Panc1 (cell line): ENCODE measurements at regions not wholly inside any gene's neighbourhood (a gene's known extent, or its start where the extent isn't known, plus 50 kb on each side); places are given as distances from the start of the nearest gene placed in this dataset.

Experiments
- ATAC-seq: fragments of 200-7000 bp; cut with Tn5 transposase; 2 replicates; pipeline ENCODE4 v1.9.1; 2020; ENCODE audit warnings: mild to moderate bottlenecking, moderate library complexity
- BruUV-seq: library from RNA; stranded (reverse); fragments of 400-500 nt; replicated peaks from 2 replicates; lab custom pipeline; 2021; lab: Mats Ljungman, UMichigan
- CTCF ChIA-PET: fragments of 300-600 bp; sonication (Branson Sonifier 250); formaldehyde crosslinking; loops from one replicate; lab custom pipeline; 2022; ENCODE audit warnings: antibody characterized with exemption; lab: Charles Lee
- POLR2A ChIA-PET: fragments of 300-600 bp; sonication (Branson Sonifier 250); formaldehyde crosslinking; loops from one replicate; lab custom pipeline; 2022; ENCODE audit warnings: antibody characterized with exemption; lab: Charles Lee
- DNase-seq: peaks from one replicate; pipeline ENCODE4 v3.0.0-alpha.2; 2010; ENCODE audit warnings: low read depth, low spot score
- H3K27ac ChIP-seq: 2 replicates; pipeline ENCODE4 v1.5.1; 2011; ENCODE audit warnings: mild to moderate bottlenecking, low read length, inconsistent platforms
- H3K27me3 ChIP-seq: fragments of 200-500 bp; sonication (Bioruptor generic); 2 replicates; pipeline ENCODE4 v1.6.0; 2014; ENCODE audit warnings: low read length, inconsistent platforms; ENCODE audit not compliant: control insufficient read depth, insufficient read depth
- H3K36me3 ChIP-seq: fragments of 200-500 bp; sonication (Bioruptor generic); 2 replicates; pipeline ENCODE4 v1.5.1; 2014; ENCODE audit warnings: inconsistent platforms, mild to moderate bottlenecking, low read length, moderate library complexity; ENCODE audit not compliant: control insufficient read depth, insufficient read depth
- H3K4me1 ChIP-seq: 2 replicates; pipeline ENCODE4 v1.5.1; 2011; ENCODE audit warnings: inconsistent platforms, mild to moderate bottlenecking, low read length, moderate library complexity; ENCODE audit not compliant: control insufficient read depth, insufficient read depth
- H3K4me3 ChIP-seq, 2 experiments: 2 replicates each; pipeline ENCODE4 v1.5.1; 2011 to 2012; ENCODE audit warnings: low read depth in 2 of 2, low read length in 2 of 2, mild to moderate bottlenecking in 2 of 2, inconsistent platforms in 1 of 2, moderate library complexity in 1 of 2
- H3K9me3 ChIP-seq: fragments of 200-500 bp; sonication (Bioruptor generic); 2 replicates; pipeline ENCODE4 v1.5.1; 2014; ENCODE audit warnings: low read depth, mild to moderate bottlenecking, inconsistent platforms, low read length, moderate library complexity; ENCODE audit not compliant: control insufficient read depth, insufficient read depth
- POLR2AphosphoS5 ChIP-seq: IDR thresholded peaks from 2 replicates; pipeline ENCODE4 v1.6.1; 2012; ENCODE audit warnings: mild to moderate bottlenecking, low read depth, low read length, moderate library complexity
- SIN3A ChIP-seq: IDR thresholded peaks from 2 replicates; pipeline ENCODE4 v1.6.1; 2012; ENCODE audit warnings: low read depth, mild to moderate bottlenecking, low read length, moderate library complexity, borderline replicate concordance; ENCODE audit not compliant: insufficient read depth
- TCF7L2 ChIP-seq: IDR thresholded peaks from 2 replicates; pipeline ENCODE4 v1.6.1; 2011; ENCODE audit warnings: mild to moderate bottlenecking, low read depth, low read length, inconsistent platforms
- in situ Hi-C: cut with HindIII; loops from 2 replicates; pipeline ENCODE4 v1.10.0; 2016; ENCODE audit warnings: low sequenced_read_pairs, low pct_unique_long_range_greater_than_20kb
- intact Hi-C: fragments of 100-400 bp; cut with micrococcal nuclease; formaldehyde crosslinking; loops from one replicate; pipeline ENCODE4 v1.10.0; 2022; ENCODE audit not compliant: unreplicated experiment
- TF ChIP-seq, protein P1 (sequence below): fragments of 450-650 bp; IDR thresholded peaks from 2 replicates; pipeline ENCODE4 v1.5.1; 2017; ENCODE audit warnings: mild to moderate bottlenecking
- TF ChIP-seq, protein P2 (sequence below), 2 experiments: IDR thresholded peaks; 2 replicates each; pipeline ENCODE4 v1.6.1; 2011 to 2012; ENCODE audit warnings: low read depth in 2 of 2, control low read depth in 1 of 2, low read length in 1 of 2, mild to moderate bottlenecking in 1 of 2, moderate library complexity in 1 of 2; ENCODE audit not compliant: insufficient read depth in 1 of 2

DNA sequence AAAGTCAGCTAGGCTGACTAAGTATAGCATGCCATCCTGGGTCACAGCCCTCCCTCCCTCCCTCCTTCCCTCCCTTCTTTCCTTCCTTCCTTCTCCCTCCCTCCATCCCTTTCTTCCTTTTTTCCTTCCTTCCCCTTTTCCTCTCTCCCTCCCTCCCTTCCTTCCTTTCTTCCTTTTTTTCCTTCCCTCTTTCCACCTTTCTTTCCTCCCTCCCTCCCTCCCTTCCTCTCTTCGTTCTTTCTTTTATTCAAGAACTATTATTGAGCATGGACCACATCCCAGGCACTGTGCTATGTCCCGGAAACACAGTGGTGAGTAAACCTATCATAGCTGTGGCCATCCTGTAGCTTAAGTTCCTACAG is 106.2 kb upstream of the BACH2 start:
- intact Hi-C loops (no loop called here), in situ Hi-C loops (no loop called here)
- ChIA-PET POLR2A (no interaction called here), CTCF (interaction anchor here (0.8 kb wide), 1 partner anchor 8 kb away, joined by 3 read pairs; no protein-coding TSS in a partner anchor)
- BruUV-seq = no TSS peak
- no peak for ATAC-seq
- Histone ChIP-seq H3K4me1 (no peaks in the 10 kb centered on the region), H3K27ac (no peak overlapping the region), H3K9me3 (no peaks in the 10 kb centered on the region), H3K36me3 (no peaks in the 10 kb centered on the region), H3K4me3 (no peak overlapping the region), H3K27me3 (no peaks in the 10 kb centered on the region)
- TF ChIP-seq, protein P1, sequence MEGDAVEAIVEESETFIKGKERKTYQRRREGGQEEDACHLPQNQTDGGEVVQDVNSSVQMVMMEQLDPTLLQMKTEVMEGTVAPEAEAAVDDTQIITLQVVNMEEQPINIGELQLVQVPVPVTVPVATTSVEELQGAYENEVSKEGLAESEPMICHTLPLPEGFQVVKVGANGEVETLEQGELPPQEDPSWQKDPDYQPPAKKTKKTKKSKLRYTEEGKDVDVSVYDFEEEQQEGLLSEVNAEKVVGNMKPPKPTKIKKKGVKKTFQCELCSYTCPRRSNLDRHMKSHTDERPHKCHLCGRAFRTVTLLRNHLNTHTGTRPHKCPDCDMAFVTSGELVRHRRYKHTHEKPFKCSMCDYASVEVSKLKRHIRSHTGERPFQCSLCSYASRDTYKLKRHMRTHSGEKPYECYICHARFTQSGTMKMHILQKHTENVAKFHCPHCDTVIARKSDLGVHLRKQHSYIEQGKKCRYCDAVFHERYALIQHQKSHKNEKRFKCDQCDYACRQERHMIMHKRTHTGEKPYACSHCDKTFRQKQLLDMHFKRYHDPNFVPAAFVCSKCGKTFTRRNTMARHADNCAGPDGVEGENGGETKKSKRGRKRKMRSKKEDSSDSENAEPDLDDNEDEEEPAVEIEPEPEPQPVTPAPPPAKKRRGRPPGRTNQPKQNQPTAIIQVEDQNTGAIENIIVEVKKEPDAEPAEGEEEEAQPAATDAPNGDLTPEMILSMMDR = no peak
- TF ChIP-seq SIN3A (no peak), POLR2AphosphoS5 (no peak), TCF7L2 (no peak)
- TF ChIP-seq, protein P2, sequence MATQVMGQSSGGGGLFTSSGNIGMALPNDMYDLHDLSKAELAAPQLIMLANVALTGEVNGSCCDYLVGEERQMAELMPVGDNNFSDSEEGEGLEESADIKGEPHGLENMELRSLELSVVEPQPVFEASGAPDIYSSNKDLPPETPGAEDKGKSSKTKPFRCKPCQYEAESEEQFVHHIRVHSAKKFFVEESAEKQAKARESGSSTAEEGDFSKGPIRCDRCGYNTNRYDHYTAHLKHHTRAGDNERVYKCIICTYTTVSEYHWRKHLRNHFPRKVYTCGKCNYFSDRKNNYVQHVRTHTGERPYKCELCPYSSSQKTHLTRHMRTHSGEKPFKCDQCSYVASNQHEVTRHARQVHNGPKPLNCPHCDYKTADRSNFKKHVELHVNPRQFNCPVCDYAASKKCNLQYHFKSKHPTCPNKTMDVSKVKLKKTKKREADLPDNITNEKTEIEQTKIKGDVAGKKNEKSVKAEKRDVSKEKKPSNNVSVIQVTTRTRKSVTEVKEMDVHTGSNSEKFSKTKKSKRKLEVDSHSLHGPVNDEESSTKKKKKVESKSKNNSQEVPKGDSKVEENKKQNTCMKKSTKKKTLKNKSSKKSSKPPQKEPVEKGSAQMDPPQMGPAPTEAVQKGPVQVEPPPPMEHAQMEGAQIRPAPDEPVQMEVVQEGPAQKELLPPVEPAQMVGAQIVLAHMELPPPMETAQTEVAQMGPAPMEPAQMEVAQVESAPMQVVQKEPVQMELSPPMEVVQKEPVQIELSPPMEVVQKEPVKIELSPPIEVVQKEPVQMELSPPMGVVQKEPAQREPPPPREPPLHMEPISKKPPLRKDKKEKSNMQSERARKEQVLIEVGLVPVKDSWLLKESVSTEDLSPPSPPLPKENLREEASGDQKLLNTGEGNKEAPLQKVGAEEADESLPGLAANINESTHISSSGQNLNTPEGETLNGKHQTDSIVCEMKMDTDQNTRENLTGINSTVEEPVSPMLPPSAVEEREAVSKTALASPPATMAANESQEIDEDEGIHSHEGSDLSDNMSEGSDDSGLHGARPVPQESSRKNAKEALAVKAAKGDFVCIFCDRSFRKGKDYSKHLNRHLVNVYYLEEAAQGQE (IDR thresholded peaks at IDR 0.05; ENCODE audit: insufficient read depth in 1 of 2, low read depth in 2 of 2, low read length in 1 of 2) = no peak
- DNase-seq = no peak

DNA sequence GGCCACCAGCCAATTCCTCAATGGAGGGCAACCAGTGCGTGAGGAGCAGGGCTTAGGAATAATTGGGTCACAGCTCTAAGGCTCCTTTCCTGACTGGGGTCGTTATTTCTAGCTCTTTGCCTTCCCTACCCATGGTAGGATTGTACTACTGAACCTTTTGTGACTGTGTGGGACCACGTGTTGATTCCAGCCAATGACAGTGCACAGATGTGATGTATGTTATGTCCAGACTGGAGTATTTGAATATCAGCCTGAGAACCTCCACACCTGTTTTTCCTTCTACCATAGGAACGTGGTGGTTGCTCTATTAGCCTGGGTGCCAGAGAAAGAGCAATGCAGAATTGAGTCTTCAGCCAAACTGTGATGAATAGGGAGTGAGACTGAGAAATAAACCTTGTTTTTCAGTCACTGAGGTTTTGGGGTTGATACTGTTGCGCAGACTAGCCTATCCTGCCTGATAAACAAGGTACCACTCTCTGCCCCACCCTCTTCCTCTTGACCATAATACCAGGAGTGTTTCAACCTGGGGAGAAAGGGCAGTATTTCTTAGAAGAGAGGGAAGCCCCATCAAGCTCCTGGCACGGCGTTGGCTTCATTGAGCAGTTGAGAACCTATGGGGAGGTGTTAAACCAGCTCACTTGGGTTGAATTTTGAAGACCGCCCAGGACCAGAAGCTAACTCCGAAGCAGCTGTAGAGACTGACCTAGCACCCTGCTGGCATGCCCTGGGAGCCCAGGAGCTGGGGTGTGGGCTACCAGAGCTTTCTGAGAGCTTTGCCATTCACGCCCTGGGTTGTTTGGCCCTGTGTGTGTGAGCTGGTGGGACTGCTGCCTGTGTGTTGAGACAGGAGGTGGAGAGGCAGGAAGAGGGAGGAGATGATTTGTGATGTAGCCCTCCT is 105.5 kb upstream of the BACH2 start:
- no peak for ATAC-seq
- no peak for TF ChIP-seq POLR2AphosphoS5
- TF ChIP-seq SIN3A = no peak
- no peak for DNase-seq
- H3K4me1 ChIP-seq = no peaks in the 10 kb centered on the region; the same call in 1 of the 2 replicates
- ChIA-PET CTCF (no interaction called here), POLR2A (no interaction called here)
- in situ Hi-C loops (no loop called here), intact Hi-C loops (no loop called here)
- BruUV-seq = no TSS peak
- H3K4me3 ChIP-seq = no peak overlapping the region
- no peaks in the 10 kb centered on the region for H3K36me3 ChIP-seq
- H3K27ac ChIP-seq = no peak overlapping the region
- no peaks in the 10 kb centered on the region for H3K9me3 ChIP-seq
- no peaks in the 10 kb centered on the region for H3K27me3 ChIP-seq

DNA sequence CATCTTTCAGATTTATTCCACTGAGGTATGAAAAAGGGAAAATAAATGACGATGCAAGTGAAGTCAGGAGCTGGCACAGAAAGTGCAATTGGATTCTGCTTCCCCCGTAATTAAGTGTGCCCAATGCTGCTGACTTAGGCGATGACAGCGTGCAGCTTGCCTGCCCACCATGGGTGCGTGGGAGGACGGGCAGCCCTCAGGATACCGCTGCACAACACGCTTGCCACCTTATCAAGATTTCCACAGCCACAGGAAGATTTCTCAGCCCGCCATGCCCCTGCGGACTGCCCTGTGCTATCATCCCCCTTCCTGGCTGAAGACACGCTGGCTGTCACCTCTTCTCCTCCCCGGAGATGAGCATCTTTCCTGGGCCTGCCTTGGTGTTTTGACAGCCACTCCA is 103.3 kb upstream of the BACH2 start:
- DNase-seq (no peak), ATAC-seq (no peak)
- ChIA-PET POLR2A (no interaction called here), CTCF (no interaction called here)
- Histone ChIP-seq H3K9me3 (no peaks in the 10 kb centered on the region), H3K4me1 (no peaks in the 10 kb centered on the region; the same call in 1 of the 2 replicates), H3K27ac (no peak overlapping the region), H3K27me3 (no peaks in the 10 kb centered on the region), H3K36me3 (no peaks in the 10 kb centered on the region), H3K4me3 (no peak overlapping the region)
- intact Hi-C loops (loop anchor here (10.0 kb wide), 1 partner anchor 455 kb away; no protein-coding TSS in a partner anchor), in situ Hi-C loops (no loop called here)
- BruUV-seq = no TSS peak
- TF ChIP-seq, protein P1 = no peak
- no peak for TF ChIP-seq SIN3A
- TF ChIP-seq POLR2AphosphoS5 = no peak
- TF ChIP-seq, protein P2 (IDR thresholded peaks at IDR 0.05; ENCODE audit: insufficient read depth in 1 of 2, low read depth in 2 of 2, low read length in 1 of 2) = no peak
- TF ChIP-seq TCF7L2 = no peak
